Small intestine (tissue), 7 donors: ENCODE measurements at regions not wholly inside any gene's neighbourhood (a gene's known extent, or its start where the extent isn't known, plus 50 kb on each side); places are given as distances from the start of the nearest gene placed in this dataset.

Experiments
- DNase-seq, 2 donors: peaks; one replicate each; pipeline versions ENCODE4 v3.0.0 to v3.0.0-alpha.2; 2013
- FAIRE-seq: peaks from 2 replicates; lab custom pipeline; 2012; peaks lifted over from hg19 to GRCh38; lab: Jason Lieb, UNC
- H3K27ac ChIP-seq, 3 donors: one replicate each; pipeline ENCODE4 v1.5.1; 2013; ENCODE audit warnings: low read length in 2 of 3, mild to moderate bottlenecking in 2 of 3, control low read depth in 1 of 3, inconsistent platforms in 1 of 3, low read depth in 1 of 3, moderate library complexity in 1 of 3
- H3K27me3 ChIP-seq, 3 donors: one replicate each; pipeline ENCODE4 v1.6.1; 2013; ENCODE audit warnings: low read length in 3 of 3, inconsistent platforms in 1 of 3; ENCODE audit not compliant: control insufficient read depth in 3 of 3, insufficient read depth in 3 of 3
- H3K36me3 ChIP-seq, 3 donors: one replicate each; pipeline ENCODE4 v1.6.1; 2013; ENCODE audit warnings: low read length in 3 of 3, inconsistent platforms in 1 of 3, low read depth in 1 of 3, mild to moderate bottlenecking in 1 of 3, moderate library complexity in 1 of 3; ENCODE audit not compliant: control insufficient read depth in 3 of 3, insufficient read depth in 2 of 3
- H3K4me1 ChIP-seq, 3 donors: one replicate each; pipeline ENCODE4 v1.6.1; 2013; ENCODE audit warnings: low read length in 2 of 3, inconsistent platforms in 1 of 3, low read depth in 1 of 3, mild to moderate bottlenecking in 1 of 3, moderate library complexity in 1 of 3; ENCODE audit not compliant: control insufficient read depth in 3 of 3, insufficient read depth in 2 of 3
- H3K4me3 ChIP-seq, 3 donors: one replicate each; pipeline ENCODE4 v1.5.1; 2013; ENCODE audit warnings: low read length in 3 of 3, control low read depth in 1 of 3, inconsistent platforms in 1 of 3, low read depth in 1 of 3, mild to moderate bottlenecking in 1 of 3, moderate library complexity in 1 of 3
- H3K9me3 ChIP-seq, 2 donors: one replicate each; pipeline ENCODE4 v1.6.1; 2013; ENCODE audit warnings: low read depth in 1 of 2, low read length in 1 of 2; ENCODE audit not compliant: control insufficient read depth in 2 of 2, insufficient read depth in 1 of 2
- WGBS, 3 donors: extraction: QIAGEN DNeasy Blood & Tissue Kit; methylation state at CpG; one replicate each; pipeline ENCODE4 v1.1.7; 2013; 5-methylcytosine and 5-hydroxymethylcytosine counted together
- donor health status: healthy with polysubstance abuse.
- donor health status: control.
- donor health status: control.
- donor health status: Bipolar disorder and iron deficiency.
- donor health status: healthy.

GRCh38 chr4:3648195-3648594, 116.0 kb upstream of the LRPAP1 start:
- no peak for DNase-seq
- WGBS, 3 donors = 65 to 81% (median 76%) methylated on average over 16 of the region's 16 CpGs
- H3K4me3 ChIP-seq = no peak overlapping the region
- H3K9me3 ChIP-seq = no peaks in the 10 kb centered on the region
- FAIRE-seq = no peak
- peaks cover 0 to 4% (median 0%) of the 10 kb centered on the region in 3 donors for H3K27me3 ChIP-seq
- H3K4me1 ChIP-seq = no peaks in the 10 kb centered on the region
- no peaks in the 10 kb centered on the region for H3K36me3 ChIP-seq
- no peak overlapping the region for H3K27ac ChIP-seq

DNA sequence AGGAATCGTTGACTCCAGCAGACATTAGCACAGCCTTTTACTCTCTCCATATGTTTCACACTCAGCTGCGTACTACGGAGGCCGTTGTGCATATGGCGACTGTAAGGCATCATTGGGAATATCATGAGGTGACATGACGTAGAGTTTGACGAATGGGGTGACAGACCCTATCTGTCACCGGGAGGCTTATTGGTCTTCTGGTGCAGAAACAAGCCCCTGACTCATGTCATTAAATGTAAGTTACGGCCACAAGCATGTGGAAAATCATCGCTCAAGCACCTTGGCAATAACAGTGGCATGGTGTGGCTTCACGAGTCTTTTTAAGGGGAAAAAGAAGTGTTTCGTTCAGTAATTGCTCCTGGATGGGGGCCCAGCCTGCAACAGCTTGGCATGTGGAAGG, 115.2 kb upstream of the LRPAP1 start:
- Histone ChIP-seq H3K4me3 (no peak overlapping the region), H3K9me3 (no peaks in the 10 kb centered on the region), H3K36me3 (no peaks in the 10 kb centered on the region), H3K4me1 (no peaks in the 10 kb centered on the region), H3K27ac (no peak overlapping the region), H3K27me3 (peaks cover 0 to 4% (median 0%) of the 10 kb centered on the region in 3 donors)
- DNase-seq = no peak
- FAIRE-seq = no peak
- WGBS, 3 donors = 84 to 94% (median 88%) methylated on average over 12 of the region's 12 CpGs

GRCh38 chr4:3645711-3646679, 113.8 kb upstream of the LRPAP1 start:
- FAIRE-seq = no peak
- DNase-seq = no peak

GRCh38 chr4:3644849-3645627, 112.8 kb upstream of the LRPAP1 start:
- FAIRE-seq = no peak
- Histone ChIP-seq H3K27ac (no peak overlapping the region), H3K9me3 (no peaks in the 10 kb centered on the region), H3K4me1 (no peaks in the 10 kb centered on the region), H3K4me3 (no peak overlapping the region), H3K36me3 (no peaks in the 10 kb centered on the region), H3K27me3 (peaks cover 0 to 2% (median 0%) of the 10 kb centered on the region in 3 donors)
- DNase-seq = no peak
- 53 to 65% (median 54%) methylated on average over 33 of the region's 33 CpGs for WGBS, 3 donors

More at GRCh38 chr4:3645711-3646679, 113.8 kb upstream of the LRPAP1 start:
- Histone ChIP-seq H3K27ac (no peak overlapping the region), H3K27me3 (peaks cover 0 to 4% (median 0%) of the 10 kb centered on the region in 3 donors), H3K36me3 (no peaks in the 10 kb centered on the region), H3K4me3 (no peak overlapping the region), H3K9me3 (no peaks in the 10 kb centered on the region), H3K4me1 (no peaks in the 10 kb centered on the region)
- WGBS, 3 donors = 60 to 70% (median 61%) methylated on average over 28 of the region's 28 CpGs

DNA sequence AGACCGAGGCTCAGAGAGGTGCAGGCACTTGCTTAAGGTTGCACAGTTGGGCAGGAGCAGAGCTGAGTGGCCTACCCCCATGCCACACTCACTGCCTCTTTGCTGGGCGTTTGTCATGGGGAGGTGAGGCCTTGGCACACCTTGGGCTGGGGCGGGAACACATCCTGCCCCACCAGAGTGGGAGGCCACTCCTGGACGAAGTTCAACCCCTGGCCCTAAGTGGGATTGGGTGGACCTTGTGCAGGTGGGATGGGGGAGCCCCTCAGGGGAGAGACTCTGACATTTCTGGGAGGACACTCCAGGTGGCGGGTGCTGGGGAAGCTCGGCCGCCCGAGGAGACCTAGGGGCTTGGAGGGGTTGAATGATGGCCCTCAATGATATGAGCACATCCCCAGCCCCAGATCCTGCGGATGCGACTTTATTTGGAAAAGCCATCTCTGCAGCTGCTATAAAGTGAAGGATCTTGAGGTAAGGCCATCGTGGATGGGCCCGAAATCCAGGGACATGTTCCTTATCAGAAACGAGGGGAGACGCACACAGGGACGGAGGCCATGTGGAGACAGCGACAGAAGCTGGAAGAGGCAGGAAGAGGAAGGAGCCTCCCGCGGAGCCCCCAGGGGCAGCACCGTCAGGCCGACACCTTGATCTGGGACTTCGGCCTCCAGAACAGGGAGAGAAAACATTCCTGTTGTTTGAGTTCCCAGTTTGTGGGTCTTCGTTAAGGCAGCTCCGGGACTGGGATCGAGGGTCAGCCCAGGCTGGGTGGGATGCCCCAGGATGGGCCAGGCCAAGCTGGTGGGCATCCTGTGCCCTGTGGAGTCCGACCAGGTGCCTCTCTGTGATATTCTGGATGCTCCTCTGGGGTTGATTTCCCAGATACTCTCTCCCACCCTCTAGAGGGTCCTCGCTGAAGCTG, 111.6 kb upstream of the LRPAP1 start:
- Histone ChIP-seq H3K27me3 (no peaks in the 10 kb centered on the region), H3K4me3 (no peak overlapping the region), H3K36me3 (no peaks in the 10 kb centered on the region), H3K9me3 (no peaks in the 10 kb centered on the region), H3K4me1 (no peaks in the 10 kb centered on the region), H3K27ac (no peak overlapping the region)
- 60 to 78% (median 64%) methylated on average over 26 of the region's 26 CpGs for WGBS, 3 donors
- FAIRE-seq (no peak), DNase-seq (no peak)

DNA sequence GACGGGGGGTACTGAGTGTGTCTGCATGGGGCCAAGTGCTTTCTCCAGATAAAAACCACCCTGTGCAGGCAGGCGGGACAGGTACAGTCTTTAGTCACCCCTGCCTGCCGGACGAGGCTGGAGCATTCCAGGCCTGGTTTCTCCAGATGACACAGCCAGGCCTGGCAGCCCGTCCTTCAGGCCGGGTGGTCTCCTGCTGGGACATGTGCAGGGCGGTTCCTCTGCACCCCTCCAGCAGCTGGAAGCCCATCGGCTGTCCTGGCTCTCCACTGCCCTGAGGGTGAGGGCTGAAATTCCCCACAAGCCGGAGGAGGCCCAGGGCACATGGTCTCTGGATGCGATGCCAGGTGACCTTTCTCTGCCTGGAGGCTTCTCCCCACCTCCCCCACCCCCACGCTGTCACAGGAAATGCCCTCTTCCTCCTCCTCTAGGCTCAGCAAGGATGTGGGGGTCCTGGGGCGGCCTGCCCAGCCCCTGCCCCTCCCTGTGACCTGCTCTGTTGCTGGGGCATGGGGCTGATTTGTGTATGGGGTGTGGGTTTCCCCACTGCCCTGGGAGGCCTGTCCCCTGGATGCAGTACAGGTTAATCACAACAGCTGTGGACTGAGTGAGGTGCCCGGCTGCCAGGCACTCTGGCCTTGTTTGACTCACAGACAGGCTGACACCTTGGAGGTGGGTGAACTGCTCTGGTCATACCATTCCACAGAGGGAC, 110.7 kb upstream of the LRPAP1 start:
- no peaks in the 10 kb centered on the region for H3K4me1 ChIP-seq
- DNase-seq (no peak), FAIRE-seq (no peak)
- H3K27ac ChIP-seq = no peak overlapping the region
- no peaks in the 10 kb centered on the region for H3K9me3 ChIP-seq
- H3K36me3 ChIP-seq = no peaks in the 10 kb centered on the region
- no peaks in the 10 kb centered on the region for H3K27me3 ChIP-seq
- 65 to 75% (median 74%) methylated on average over 13 of the region's 13 CpGs for WGBS, 3 donors
- no peak overlapping the region for H3K4me3 ChIP-seq

DNA sequence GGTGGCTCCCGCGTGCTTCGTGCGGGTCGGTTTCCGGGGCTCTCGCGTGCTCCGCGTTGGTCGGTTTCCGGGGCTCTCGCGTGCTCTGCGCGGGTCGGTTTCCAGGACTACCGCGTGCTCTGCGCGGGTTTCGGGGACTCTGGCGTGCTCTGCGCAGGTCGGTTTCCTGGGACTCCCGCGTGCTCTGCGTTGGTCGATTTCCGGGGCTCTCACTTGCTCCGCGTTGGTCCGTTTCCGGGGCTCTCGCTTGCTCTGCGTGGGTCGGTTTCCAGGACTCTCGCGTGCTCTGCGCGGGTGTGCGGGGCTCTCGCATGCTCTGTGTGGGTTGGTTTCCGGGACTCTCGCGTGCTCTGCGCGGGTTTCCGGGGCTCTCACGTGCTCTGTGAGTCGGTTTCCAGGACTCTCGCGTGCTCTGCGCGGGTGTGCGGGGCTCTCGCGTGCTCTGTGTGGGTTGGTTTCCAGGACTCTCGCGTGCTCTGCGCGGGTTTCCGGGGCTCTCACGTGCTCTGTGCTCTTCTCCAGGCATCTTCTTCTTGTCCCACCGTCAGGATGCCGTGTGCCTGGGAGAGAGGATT, 109.9 kb upstream of the LRPAP1 start:
- Histone ChIP-seq H3K4me3 (no peak overlapping the region), H3K27ac (no peak overlapping the region), H3K36me3 (no peaks in the 10 kb centered on the region), H3K27me3 (no peaks in the 10 kb centered on the region), H3K4me1 (no peaks in the 10 kb centered on the region), H3K9me3 (peaks cover 0 to under 1% of the 10 kb centered on the region in 2 donors)
- no peak for FAIRE-seq
- WGBS, 3 donors = 95 to 97% (median 96%) methylated on average over 62 to 66 of the region's 66 CpGs
- DNase-seq = no peak
